HG02759 (cell line): ENCODE measurements at regions not wholly inside any gene's neighbourhood (a gene's known extent, or its start where the extent isn't known, plus 50 kb on each side); places are given as distances from the start of the nearest gene placed in this dataset.

Source experiments
- ATAC-seq: cut with Tn5 transposase; IDR thresholded peaks from one replicate; pipeline ENCODE4 v1.9.1; 2021; ENCODE audit warnings: mild to moderate bottlenecking, moderate library complexity; ENCODE audit not compliant: unreplicated experiment

- ATAC-seq = no peak
Measured at GRCh38 chr2:66875941-66876462, 441.1 kb downstream of the MEIS1 start.

- ATAC-seq = no peak
Measured at GRCh38 chr2:66885775-66886383, 451.0 kb downstream of the MEIS1 start.

GRCh38 chr2:66888246-66888645 is 453.3 kb downstream of the MEIS1 start:
- no peak for ATAC-seq

DNA sequence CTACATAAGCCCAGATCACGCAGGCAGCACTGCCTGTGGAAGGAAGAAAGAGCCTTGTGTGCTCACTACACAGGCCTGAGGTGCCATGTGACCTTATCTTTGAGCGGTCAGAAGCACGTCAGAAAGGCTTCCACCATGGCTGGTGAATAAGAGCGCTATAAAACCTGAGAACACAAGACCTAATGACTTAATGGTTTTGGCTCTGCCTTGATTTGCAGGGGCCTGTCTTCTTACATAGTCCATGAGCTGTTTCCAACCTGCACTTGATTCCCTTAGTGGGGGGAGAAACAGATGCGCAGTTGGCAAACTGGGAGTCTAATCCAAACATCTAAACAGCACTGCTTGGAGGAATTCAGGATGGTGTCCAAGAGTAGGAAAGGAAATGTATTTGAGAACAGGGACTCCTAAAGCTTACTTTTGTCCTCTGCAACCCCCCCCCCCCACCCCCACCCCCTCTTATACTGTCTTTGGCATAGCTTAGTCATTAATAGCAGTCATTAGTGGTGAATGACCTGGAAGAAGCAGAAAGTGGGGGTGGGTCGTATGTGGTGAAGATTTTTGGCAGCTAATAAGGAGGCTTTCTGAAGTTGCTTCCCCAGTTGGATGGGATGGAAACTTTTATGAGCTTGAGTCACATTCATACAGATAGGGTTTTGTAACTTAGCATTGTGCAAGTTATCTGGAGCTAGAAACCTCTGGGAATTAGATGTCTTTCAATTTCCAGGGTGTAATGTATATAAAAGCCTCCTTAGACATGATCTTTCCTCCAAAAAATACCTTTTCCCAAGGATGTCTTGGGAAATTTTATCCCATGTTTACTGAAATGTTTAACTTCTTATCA is 454.1 kb downstream of the MEIS1 start:
- no peak for ATAC-seq

- ATAC-seq = no peak
Measured at GRCh38 chr2:66889632-66889882, 454.6 kb downstream of the MEIS1 start.

DNA sequence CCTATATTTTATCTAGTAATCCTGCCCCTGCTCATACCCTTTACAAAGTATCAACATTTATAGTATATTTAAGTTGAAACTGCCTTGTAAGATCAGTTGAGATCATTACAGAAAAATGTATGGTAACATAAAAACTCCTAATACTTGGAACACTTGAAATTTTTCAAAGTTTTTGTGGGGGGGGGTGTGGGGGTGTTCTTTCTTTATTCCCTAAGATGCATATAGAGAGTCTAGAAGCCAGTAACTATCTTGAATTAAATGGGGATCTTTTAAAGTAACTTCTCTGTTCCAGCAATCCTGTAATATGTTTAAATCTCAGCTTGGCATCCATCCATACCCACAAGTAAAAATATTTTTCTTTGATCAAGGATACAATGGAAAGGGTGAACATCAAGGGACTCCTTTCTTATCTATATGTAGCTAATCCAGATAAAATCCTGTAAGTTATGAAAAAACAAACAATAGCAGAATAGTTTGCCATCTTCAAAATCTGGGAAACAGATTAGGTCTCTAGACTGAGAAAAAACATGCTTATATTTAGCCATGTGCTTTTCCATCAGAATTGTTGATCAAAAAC is 455.3 kb downstream of the MEIS1 start:
- no peak for ATAC-seq

GRCh38 chr2:66895206-66895605 is 460.3 kb downstream of the MEIS1 start:
- ATAC-seq = no peak

- ATAC-seq = no peak
Measured at GRCh38 chr2:66896131-66896530, 461.2 kb downstream of the MEIS1 start.

- ATAC-seq = no peak
Measured at GRCh38 chr2:66897181-66897580, 462.3 kb downstream of the MEIS1 start.

DNA sequence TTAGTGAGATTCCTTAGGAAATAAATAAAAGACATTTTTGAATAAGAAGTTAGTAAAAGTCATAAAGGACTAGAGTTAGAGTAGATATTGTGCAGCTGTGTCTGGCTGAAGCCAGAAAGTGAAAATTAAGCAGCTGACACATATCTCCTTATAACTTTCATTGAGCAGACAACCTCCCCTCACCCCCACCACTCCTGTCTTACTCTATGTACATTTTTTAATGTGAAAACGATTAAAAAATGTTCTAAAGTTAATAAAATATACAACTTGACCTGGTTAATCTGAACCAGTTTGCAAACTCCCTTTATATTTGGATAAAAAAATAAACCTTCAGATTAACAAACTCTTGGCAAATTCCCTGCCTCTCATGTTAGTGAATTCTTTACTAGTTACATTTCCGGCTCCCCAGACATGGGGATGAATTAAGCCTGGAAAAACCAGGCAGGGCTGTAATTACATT is 462.8 kb downstream of the MEIS1 start:
- no peak for ATAC-seq

DNA sequence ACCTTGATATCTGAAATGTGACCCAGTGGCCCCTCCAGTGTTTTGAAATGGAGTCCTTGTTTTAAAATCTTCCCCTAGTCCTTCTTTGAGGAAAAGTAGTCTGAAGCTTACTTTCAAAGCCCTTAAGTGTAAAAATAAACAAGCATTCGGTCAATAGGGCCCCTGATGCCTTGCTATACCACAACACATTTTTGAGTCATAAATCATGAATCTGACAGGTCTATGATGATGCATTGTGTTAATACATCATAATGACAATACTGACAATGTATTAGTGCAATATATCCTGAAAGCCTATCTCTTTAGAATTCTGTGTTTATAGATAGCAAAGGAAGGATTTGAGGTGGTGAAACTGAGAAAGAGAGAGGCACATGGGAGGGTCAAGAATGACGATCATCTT is 464.2 kb downstream of the MEIS1 start:
- ATAC-seq = no peak

GRCh38 chr2:66899648-66900047 is 464.7 kb downstream of the MEIS1 start:
- no peak for ATAC-seq

DNA sequence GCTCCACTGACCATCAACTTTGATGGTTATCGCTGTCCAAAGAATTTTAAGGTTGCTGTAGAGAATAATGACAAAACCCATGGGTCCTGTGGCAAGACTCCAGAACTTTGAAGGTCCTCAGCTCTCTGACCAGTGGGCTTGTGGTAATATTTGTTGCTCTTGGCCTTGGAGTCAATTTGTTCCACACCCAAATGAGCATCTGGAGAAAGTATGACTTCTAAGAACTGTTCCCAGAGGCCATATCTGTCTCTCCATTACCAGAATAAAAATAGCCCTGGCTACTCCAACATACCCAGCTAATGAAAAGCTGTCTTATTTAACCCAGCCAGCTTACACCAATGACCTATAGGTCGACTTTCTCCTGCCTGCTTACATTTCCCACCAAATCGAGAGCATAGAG is 466.4 kb downstream of the MEIS1 start:
- no peak for ATAC-seq

GRCh38 chr2:66903183-66903582 is 468.3 kb downstream of the MEIS1 start:
- no peak for ATAC-seq

DNA sequence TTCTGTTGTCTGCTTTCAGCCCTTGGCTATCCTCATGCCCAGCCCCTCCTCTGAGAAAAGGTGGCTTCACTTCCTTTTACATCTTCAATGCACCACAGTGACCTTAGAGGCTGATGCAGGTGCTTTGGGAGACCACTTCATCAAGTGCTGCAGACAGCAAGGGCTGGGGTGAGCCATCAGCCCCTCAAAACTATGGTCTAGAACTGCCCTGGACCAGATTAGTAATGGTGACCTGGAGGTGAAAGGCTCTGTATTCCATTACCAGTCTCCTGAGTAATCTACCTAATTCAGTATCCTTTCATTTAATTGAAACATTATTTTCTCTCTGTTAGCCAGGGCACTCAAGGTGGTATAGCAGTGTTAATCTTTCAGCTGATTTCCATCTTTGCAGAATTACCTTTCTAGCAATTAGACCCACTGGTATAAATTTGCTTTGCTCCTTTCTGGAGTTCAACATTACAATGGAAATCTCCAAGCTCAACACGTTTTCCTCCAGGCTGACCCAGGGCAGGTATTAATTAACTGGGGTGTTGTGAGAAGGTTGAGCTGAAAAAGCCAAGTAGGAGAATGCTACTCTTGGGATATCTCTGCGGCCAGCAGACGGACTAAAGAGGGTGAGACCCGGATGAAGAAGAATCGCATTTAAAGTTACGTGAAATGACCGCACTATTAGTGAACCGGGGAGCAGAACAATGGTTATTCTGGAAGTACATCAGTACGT is 469.0 kb downstream of the MEIS1 start:
- ATAC-seq = no peak

- ATAC-seq = no peak
Measured at GRCh38 chr2:66915237-66915636, 480.3 kb downstream of the MEIS1 start.

- ATAC-seq = no peak
Measured at GRCh38 chr2:66919286-66919685, 477.8 kb upstream of the ETAA1 start.

GRCh38 chr2:66920415-66920814 is 476.7 kb upstream of the ETAA1 start:
- no peak for ATAC-seq

DNA sequence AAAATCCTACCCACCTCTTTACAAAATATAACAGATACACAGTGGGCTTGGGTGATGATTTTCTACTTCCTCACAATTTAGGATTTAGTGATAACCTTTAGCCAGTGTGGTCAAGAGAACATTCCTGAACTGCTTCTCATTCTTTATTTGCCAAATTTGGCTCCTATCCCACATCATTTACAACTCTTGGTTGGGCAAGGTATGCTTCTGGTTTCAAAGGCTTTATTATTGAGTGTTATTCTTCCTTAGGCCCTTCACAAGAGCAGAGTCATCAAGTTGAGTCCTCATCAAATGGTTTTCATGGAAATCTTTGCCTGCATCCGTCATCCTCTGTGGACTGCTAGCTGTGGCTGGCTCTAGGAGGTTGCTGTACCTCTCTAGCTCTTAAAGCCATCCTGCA is 472.0 kb upstream of the ETAA1 start:
- no peak for ATAC-seq

GRCh38 chr2:66926594-66927112 is 470.5 kb upstream of the ETAA1 start:
- no peak for ATAC-seq

DNA sequence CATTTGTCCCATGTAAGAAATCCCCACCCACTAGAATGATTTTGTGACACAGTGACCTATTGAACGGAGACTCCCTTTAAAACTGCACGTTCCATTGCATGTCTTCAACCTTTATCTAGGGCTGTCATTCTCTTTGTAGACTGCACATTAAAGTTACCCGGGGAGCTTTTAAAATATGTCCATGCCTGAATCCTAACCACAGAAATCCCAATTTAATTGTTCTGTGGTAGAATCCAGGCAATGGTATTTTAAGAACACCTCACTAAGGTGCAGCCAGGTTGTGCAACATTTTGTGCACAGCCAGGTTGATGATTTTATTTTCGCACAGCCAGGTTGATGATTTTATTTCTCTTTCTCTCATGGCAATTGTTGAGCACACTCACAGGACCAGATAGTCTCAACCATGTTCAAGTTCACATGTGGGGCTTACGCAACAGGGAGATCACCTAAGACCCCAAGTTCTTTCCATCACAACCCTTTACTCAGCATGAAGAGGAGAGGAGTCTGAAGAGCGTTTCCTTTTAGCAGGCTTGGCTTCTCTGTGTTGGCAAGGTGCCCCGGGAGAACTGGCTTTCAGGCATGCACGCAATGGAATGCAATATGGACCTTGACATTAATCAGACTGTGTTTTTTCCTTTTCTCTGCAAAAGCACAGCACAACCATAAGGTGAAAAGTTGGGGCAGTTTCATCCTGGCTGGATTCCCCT is 467.3 kb upstream of the ETAA1 start:
- no peak for ATAC-seq
